ENCODE measurements at regions not wholly inside any gene's neighbourhood (a gene's known extent, or its start where the extent isn't known, plus 50 kb on each side); places are given as distances from the start of the nearest gene placed in this dataset.

DNA sequence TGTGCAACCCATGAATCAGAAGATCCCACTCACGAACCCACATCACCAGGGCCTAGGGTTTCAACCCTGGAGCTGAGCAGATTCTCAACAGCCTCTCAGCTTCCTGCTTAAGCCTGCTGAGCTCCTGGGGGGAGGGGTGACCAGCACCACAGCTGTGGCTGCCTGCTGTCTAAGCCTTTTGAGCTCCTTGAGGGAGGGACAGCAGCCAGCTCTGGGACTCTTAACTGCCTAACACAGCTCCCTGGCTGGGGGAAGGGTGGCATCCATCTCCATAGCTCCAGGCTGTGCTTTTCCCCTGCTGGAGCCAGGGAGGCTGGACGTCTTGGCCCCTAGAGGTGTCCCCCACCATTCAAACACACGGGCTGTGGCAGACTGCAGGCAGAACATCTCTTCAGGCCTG lies 250.3 kb downstream of the DMAC1 start:
- no peak for TF ChIP-seq ZNF232 (CRISPR knock-in tag; IDR thresholded peaks at IDR 0.05; ENCODE audit: borderline replicate concordance)
- no peak for TF ChIP-seq ZNF501 (CRISPR knock-in tag; IDR thresholded peaks at IDR 0.05)
- TF ChIP-seq, protein P1, sequence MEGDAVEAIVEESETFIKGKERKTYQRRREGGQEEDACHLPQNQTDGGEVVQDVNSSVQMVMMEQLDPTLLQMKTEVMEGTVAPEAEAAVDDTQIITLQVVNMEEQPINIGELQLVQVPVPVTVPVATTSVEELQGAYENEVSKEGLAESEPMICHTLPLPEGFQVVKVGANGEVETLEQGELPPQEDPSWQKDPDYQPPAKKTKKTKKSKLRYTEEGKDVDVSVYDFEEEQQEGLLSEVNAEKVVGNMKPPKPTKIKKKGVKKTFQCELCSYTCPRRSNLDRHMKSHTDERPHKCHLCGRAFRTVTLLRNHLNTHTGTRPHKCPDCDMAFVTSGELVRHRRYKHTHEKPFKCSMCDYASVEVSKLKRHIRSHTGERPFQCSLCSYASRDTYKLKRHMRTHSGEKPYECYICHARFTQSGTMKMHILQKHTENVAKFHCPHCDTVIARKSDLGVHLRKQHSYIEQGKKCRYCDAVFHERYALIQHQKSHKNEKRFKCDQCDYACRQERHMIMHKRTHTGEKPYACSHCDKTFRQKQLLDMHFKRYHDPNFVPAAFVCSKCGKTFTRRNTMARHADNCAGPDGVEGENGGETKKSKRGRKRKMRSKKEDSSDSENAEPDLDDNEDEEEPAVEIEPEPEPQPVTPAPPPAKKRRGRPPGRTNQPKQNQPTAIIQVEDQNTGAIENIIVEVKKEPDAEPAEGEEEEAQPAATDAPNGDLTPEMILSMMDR (CRISPR knock-in tag; IDR thresholded peaks at IDR 0.05) = no peak
- no peak for TF ChIP-seq SATB2 (CRISPR knock-in tag; IDR thresholded peaks at IDR 0.05)
- TF ChIP-seq PPARG (CRISPR knock-in tag; conservative IDR thresholded peaks at IDR 0.05) = no peak
- TF ChIP-seq MYC (CRISPR knock-in tag; IDR thresholded peaks at IDR 0.05; ENCODE audit: borderline replicate concordance) = no peak
- TF ChIP-seq RBAK (CRISPR knock-in tag; IDR thresholded peaks at IDR 0.05) = no peak
- no peak for TF ChIP-seq CCDC6 (CRISPR knock-in tag; IDR thresholded peaks at IDR 0.05)
- TF ChIP-seq POLR2A (IDR thresholded peaks at IDR 0.05; ENCODE audit: insufficient read depth in 1 of 2, low read depth in 2 of 2, low read length in 2 of 2) = no peak
- no peak for TF ChIP-seq ZNF292 (CRISPR knock-in tag; IDR thresholded peaks at IDR 0.05; ENCODE audit: borderline replicate concordance, low read depth)

All from HepG2 (cell line).